A172 (cell line): ENCODE measurements at regions not wholly inside any gene's neighbourhood (a gene's known extent, or its start where the extent isn't known, plus 50 kb on each side); places are given as distances from the start of the nearest gene placed in this dataset.

ENCODE experiments used
- DNase-seq: peaks from one replicate; pipeline ENCODE4 v3.0.0-alpha.2; 2015; ENCODE audit warnings: low spot score

DNA sequence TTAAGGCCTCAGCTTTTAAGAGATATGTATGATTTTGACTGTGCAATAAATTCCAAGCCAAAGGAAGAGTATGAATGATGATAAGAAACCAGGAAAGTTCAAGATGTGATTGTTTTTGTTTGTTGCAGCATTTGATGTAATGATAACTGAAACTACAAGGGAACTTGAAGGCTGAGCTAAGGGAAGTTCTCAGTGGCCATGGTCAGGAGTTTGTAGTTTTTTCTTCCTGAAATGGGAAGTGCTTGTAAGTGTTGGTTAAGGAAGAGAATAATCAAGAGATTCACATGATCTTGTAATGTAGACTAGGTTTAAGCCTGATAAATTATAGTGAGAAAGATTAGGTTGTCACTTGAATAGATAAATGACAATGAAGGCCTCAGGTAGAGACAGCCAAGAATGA, 53.4 kb downstream of the PTCHD4 start:
- DNase-seq = no peak

DNA sequence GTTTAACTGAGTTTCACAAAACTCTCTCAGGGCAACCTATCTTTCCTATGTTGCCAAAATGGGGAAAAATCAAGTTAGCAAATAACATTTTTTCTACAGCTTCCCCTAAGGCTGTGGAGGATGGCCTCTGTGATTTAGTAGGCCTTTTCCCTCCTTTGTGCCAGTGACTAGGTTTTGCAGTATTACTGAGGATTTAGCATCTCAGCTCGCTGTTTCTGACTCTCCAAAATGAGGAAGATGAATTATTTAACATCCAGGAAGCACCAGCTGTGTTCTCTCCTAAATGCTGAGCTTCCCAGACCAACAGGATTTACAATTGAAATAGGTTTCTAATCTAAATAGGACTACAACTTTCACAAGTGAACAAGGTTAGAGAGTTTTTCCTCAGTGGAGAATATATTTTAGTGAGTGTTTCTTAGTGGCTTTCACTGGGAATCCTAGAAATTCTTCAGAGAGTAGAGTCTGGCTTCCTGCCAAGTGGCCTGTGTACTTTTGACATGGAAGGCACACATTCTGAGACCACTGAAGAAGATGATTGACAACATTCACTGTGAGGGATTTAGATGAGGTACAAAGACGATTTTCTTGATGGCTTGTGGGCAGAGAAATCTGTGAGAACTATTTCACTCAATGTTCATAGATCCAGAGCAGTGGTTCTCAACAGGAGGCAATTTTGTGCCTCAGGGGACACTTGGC, 62.4 kb downstream of the PTCHD4 start:
- no peak for DNase-seq

DNA sequence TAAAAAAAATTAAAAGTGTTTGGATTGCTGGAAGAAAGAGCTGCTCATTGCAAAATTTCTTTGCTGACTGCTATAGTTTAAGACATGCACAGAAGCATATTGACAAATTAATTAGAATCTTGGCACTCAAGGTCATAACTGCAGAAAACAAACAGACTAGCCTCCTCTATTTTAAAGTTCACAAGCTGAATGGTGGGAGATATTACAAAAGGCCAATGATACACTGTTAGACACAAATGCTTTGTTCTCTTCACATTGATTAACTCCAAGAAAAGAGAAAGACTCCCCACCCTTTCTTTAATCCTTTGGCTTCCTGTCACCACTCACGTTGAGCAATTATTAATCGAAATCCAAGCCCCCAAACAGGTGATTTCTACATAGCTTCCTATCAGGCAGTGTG, 69.1 kb downstream of the PTCHD4 start:
- no peak for DNase-seq

DNA sequence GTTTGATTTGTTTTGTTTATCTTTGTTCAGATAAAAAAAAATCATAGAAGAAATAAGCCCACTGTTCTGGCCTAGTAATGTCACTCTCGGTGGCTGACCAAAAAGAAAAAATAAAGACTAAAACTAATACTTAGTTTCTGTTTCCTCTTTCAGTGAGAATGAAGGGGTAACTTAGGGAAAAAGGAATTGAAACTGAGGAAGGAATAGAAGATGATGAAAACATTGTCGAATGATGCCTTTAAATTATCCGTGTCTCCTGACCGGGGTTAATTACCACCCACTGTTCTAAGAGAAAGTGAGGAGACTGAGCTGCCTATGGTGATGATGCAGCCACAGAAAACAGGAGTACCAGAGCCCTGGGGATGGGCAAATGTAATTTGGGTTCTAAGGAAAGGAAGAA, 73.1 kb downstream of the PTCHD4 start:
- no peak for DNase-seq

DNA sequence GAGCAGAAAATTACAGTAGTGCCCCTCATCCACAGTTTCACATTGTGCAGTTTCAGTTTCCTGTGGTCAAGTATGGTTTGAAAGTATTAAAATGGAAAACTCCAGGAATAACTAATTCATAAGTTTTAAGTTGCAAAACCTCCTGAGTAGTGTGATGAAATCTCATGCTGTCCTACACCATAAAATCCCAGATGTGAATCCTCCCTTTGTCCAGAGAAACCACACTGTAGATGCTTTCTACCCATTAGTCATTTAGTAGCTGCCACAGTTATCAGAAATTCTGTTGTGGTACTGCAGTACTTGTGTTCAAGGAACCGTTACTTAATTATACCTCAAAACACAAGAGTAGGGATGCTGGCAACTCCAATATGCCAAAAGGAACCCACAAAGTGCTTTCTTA, 74.7 kb downstream of the PTCHD4 start:
- peak; percentile 41 for DNase-seq

DNA sequence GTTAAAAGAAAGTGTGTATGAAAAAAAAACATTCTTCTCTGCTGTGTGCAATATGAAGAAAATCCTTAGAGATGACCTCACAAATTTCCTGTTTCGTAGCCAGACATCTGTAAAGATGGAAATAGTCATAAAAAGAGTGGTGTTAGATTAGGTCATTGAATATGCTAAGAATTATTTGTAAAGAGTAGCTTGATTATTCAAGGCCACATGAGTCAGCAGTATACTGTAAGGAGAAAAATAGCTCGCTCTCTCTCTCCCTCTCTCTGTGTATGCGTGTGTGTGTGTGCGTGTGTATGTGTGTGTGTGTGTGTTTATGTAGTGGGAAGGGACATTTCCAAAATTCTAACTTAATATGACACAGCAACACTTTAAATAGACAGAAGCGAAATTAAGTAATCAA, 78.8 kb downstream of the PTCHD4 start:
- DNase-seq = peak; percentile 31

DNA sequence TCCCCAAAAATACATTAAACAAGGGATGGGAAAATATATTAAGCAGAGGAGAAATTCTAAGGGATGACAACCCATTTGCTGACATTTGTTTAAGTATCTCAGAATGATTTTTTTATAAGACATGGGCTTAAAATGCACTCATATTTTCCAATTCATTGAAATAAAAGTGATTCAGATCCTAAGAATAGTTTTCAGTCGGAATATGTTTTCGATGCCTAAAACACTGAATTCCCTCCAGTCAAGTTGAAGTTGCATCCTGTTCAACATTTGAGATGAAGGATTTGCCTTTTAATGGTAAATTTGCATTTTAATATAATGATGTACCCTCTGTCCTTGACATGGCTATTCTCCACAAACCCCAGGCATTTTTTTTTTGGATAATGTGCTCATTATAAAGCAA, 79.3 kb downstream of the PTCHD4 start:
- no peak for DNase-seq

DNA sequence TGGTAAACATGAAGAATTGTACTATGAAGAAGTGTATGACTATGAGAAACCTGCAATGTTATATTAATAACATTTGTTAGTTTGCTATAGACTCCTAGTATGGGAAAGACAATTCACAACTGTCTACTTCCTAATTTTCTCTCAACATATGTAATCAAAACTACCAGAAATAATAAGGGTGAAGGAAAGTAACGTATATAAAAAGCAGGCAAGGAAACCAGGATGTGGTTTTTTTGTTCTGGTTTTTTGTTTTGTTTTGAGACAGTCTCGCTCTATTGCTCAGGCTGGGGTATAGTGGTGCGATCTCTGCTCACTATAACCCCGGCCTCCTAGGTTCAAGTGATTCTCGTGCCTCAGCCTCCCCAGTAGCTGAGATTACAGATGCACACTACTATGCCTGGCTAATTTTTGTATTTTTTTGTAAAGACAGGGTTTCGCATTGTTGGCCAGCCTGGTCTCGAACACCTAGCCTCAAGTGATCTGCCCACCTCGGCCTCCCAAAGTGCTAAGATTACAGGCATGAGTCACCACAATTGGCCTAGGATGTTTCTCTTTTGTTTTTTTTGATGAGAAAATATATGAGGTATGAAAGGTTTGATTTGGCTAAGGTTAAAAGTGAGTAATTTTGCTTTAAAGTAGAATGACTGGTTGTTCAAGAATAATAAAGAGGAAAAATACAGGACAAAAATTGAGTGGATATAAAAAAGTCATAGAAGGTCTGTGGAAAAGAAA, 83.1 kb downstream of the PTCHD4 start:
- DNase-seq = no peak

DNA sequence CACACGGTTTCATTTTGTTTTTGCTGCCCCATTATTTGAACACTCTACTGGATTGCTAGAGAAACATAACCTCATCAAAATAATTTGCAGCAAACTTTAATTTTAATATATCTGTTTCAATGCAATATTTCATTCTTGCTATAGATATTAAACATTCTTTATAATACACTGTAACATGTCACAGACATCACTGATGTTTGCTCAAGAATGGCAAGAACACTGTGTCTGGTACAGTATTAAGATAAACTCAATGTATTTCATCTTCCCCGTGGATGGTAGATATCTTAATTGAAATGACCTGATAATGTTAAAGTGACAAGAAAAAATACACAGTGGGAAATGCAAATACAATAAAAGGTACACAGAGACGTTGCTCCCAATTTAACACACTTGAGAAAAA, 86.0 kb downstream of the PTCHD4 start:
- DNase-seq = no peak

DNA sequence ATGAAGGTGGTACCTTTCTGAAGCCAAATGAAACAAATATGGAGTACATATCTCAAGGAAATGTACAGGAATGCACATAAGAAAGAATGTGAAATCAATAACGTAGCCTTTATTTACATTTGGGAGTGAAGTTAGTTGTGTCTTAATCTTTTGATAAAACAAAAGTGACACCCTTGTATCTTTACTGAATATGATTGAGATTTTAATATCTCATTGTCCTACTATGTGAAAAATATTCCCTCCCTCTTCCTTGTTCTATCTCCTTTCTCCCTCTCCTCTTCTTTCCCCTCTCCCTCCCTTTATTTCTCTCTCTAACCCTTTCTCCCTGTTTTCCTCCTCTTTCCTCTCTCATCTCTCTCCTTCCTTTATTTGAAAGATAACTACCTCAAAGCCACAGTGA, 89.1 kb downstream of the PTCHD4 start:
- no peak for DNase-seq

DNA sequence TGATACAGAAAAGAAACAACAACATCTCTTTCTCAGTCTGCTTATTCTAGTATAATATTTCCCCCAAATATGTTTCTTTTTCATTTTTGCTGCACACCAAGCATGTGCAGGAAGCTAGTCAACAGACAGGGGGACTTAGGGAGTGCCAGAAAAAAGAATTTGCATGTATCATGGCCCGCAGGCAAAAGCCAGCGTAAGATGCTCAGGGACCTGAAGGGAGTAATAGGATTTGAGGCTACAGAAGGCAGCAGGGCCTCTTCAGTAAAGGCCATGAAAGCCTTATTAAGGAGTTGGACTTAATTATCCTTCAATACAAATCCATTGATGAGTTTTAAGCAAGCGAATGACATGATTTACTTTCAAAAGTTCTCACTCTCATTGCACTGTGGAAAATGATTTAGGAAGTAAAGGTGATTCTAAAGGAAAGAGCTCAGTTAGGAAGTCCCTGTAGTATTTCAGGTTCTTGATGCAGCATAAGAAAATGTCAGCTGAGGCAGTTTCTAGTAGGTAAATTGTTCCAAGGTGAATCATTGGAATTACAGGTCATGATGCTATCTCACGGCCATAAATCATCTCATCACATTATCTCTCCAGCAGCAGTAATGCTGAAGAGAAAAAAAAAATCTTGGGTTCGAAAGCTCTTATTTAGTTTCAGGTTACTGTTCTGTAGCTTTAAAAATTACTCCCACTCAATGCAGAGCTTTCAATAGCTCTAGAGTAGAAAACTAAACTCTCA, 94.8 kb downstream of the PTCHD4 start:
- DNase-seq = no peak

DNA sequence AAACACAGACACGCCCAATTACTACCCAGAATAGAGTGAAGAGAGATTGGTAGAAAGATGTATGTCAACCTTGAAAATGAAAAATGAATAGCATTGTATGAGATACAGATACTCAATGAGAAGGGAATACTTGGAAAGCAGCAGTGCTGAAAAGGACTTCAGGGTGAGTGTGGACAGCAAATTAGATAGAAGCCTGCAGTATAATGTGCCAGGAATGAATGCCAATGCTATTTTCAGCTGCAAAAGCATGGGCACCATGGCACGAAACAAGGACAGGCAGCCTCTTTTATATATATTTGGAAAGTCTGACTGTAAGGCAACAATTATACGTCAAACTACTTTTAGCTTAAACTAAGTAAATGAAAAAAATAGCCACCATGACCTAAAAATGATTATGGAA, 118.2 kb downstream of the PTCHD4 start:
- no peak for DNase-seq

DNA sequence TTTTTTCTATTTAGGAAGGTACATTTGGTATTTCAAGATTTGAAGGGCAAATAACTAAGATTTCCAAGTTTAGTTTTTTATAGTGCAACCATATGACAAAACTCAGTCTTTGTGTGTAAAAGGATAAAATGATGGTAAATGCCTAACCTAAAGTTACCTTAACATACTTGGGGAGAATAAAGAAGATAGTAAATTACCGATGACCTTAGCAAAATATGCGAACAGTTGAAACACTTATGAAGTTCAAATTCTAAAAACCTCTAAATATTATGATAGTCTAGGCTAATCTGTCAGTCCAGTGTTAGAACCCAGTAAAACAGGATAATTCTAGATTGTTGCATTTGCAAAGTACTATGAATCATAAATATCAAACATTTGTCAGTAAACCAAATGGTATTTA, 127.5 kb downstream of the PTCHD4 start:
- DNase-seq = no peak

DNA sequence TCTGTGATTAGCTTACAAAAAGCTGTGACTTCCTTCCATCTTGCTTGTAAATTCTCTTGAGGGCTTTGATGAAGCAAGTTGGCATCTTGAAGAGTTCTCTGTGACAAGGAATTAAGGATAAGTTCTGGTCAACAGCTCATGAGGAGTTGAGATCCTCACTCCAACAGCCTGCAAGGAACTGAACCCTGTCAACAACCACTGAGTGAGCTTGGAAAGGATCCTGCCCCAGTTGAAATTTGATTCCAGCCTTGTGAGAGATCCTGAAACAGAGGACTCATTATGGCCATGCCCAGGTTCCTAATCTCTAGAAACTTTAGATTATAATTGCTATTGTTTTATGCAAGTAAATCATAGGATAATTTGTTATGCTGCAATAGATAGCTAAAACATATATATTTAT, 133.7 kb downstream of the PTCHD4 start:
- DNase-seq = no peak

DNA sequence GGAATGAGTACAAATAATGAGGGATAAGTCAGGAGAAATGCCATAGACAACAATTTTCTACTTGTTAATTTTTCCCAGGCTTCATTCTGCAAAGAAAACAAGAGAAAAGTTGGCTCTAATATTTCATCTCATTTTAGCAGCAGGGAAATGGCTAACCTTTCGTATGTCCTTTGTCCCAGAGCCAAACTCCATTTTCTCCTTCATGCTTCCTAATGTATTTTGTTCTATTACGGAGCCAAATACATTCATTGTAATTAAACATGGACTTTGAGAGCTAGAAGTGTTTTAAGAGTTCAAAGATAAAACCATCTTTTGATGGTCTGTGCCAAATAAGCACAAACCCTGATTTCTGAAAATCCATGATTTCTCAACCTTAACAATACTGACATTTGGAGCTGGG, 136.9 kb downstream of the PTCHD4 start:
- no peak for DNase-seq

DNA sequence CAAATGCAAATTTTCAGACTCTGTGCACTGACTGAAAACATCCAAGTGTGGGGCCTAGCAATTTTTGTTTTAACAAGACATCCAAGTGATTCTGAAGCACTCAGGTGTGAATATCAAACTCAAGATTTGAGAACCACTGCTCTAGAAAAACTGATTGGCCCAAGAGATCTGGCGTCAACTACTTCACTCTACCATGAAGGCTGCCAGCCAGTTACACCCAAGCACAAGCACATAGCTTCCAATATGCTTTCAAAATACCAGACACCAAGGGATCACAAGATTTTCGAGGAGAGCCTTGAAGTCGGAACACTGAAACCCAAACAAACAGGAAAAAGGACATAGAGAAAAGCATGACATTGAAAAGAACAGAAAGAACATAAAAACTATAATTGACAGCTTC, 140.2 kb downstream of the PTCHD4 start:
- no peak for DNase-seq

DNA sequence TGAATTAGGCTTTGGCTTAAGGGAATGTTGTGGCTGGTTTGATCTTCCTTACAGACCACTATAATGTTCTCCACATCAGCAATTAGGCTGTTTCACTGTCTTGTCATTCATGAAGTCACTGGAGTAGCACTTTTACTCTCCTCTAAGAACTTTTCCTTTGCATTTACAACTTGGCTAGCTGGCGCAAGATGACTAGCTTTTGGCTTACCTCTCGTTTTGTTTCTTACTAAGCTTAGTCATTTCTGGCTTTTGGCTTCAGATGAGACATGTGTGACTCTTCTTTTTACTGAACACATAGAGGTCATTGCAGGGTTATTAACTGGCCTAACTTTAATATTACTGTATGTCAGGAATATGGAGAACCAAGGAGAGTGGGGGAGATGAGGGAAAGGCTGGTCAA, 143.2 kb downstream of the PTCHD4 start:
- no peak for DNase-seq

DNA sequence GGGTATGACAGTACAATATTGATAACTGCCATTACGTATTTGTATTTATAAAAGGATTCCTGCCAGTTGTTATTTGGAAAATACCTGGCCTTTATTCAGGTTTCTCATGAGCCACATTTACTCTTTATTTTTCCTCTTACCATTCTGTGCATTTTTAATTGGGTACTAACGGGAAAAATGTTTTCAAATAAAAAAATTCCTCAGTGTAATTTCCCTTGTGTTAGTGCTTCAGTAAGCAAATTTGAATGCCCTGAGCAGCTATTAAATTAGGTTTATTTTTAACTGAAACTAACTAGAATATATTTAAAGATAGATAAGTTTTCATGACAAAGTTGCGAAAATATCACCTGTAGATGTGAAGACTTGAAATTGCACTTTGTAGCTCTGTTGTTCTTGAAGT, 146.0 kb downstream of the PTCHD4 start:
- DNase-seq = no peak

DNA sequence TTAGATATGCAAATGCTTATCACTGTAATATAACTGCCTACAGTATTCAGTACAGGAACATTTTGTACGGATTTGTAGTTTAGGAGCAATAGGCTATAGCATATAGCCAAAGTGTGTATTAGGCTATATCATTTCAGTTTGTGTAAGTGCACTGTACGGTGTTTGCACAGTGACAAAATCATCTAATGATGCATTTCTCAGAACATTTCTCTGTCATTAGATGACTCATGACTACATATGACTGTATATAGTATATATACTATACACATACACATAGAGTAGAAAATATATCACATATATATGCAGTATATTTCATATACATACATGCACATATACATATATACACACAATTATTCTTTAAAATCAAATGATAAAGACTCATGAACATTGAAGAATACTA, 158.4 kb downstream of the PTCHD4 start:
- no peak for DNase-seq

DNA sequence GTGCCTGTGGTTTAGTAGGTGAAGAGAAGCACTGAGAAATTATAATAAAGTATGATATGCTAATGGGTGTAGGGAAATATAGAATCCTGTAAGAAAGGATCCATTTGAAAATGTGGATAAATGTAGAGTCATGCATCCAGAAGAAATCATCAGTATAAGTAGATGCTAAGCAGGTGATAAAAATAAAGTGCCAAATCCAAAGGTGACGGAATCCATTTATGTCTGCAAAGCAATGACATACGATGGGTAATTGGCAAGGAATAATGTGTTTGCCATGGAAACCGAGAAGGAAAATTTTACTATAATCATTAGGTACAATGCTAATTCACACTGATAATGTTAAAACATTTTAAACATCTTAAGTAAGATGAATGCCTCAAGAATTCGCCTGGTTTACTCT, 163.0 kb downstream of the OPN5 start:
- no peak for DNase-seq

DNA sequence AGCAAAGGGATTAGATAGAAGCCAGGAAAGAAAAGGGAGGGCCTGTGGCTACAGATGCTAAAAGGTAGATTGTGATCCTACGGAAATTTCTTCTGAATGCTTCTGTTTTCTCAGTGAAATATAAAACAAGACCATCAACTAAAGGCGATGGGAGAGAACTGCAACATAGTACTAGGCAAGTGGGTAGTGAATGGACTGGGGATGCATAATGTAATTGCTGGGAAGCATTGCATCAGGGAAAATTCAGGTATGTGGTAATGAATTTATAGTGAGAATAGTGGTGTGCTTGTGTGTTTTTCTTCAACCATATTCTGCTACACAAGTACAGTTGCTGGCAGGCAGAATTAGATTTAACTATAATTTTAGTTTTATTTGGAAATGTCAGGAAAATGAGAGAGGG, 156.6 kb downstream of the OPN5 start:
- DNase-seq = no peak

DNA sequence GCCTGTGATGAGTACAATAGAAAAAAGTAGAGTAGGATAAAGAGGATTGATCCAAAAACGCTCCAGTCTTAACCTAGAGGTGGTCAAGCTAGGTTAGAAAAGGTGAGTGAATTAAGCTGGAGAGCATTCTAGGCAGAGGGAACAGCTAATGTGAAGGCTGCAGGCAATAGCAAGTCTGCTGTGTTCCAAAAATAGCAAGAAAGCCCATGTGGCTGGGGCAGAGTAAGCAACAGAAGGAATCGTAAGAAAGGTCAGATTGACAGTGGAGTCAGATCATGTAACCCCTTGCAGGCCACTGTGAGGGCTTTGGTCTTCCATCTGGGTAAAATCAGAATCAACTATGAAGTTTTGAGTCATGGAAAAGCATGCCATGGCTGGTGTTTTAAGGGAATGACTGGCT, 155.0 kb downstream of the OPN5 start:
- DNase-seq = no peak

DNA sequence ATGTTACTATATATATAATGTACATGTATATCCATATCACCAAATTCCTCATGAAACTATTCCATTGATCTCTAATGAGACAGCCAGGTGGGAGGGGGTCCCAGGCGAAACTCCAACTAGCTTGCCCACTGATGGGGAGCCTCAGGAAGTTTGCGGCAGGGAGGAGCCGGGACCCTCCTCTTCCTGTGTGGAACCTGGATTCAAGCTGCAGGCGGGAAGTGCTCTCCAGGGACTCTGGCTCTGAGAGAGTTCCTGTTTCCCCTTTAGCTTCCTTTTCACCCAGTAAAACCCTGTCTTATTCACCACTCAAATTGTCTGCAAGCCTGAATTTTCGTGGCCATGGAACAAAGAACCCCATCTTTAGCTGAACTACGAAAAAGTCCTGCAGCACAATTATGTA, 152.2 kb downstream of the OPN5 start:
- DNase-seq = no peak
